Loucy (cell line): ENCODE measurements at regions not wholly inside any gene's neighbourhood (a gene's known extent, or its start where the extent isn't known, plus 50 kb on each side); places are given as distances from the start of the nearest gene placed in this dataset.

Source experiments
- EZH2phosphoT487 ChIP-seq: fragments of 200-600 bp; IDR thresholded peaks from 2 replicates; pipeline ENCODE4 v1.6.1; 2018; ENCODE audit warnings: antibody characterized with exemption, mild to moderate bottlenecking, moderate library complexity, borderline replicate concordance
- TF ChIP-seq, protein P1 (sequence below): fragments of 200-600 bp; sonication (generic); conservative IDR thresholded peaks from 2 replicates; pipeline ENCODE4 v1.5.1; 2014; ENCODE audit warnings: mild to moderate bottlenecking, antibody characterized with exemption, low read length

DNA sequence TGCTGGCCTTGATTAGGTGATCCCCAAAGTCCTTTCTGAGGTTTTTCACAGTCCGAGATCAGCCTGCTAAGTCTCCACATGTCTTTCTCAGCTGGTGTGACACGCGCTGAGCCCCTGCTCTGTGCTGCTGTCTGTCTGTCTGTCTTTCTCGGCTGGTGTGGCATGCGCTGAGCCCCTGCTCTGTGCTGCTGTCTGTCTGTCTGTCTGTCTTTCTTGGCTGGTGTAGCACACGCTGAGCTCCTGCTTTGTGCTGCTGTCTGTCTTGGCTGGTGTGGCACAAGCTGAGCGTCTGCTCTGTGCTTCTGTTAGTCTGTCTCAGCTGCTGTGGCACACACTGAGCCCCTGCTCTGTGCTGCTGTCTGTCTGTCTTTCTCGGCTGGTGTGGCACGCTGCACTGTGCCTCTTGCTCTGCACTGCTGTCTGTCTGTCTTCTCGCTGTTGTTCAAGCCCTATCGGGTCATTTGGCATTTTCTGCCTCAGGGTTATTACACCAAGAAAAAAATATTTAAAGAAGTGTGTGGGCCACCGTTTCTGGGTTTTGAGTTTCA is 217.3 kb upstream of the SHH start:
- TF ChIP-seq, protein P1, sequence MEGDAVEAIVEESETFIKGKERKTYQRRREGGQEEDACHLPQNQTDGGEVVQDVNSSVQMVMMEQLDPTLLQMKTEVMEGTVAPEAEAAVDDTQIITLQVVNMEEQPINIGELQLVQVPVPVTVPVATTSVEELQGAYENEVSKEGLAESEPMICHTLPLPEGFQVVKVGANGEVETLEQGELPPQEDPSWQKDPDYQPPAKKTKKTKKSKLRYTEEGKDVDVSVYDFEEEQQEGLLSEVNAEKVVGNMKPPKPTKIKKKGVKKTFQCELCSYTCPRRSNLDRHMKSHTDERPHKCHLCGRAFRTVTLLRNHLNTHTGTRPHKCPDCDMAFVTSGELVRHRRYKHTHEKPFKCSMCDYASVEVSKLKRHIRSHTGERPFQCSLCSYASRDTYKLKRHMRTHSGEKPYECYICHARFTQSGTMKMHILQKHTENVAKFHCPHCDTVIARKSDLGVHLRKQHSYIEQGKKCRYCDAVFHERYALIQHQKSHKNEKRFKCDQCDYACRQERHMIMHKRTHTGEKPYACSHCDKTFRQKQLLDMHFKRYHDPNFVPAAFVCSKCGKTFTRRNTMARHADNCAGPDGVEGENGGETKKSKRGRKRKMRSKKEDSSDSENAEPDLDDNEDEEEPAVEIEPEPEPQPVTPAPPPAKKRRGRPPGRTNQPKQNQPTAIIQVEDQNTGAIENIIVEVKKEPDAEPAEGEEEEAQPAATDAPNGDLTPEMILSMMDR = no peak
- TF ChIP-seq EZH2phosphoT487 = no peak
